HG02642 (cell line): ENCODE measurements at regions not wholly inside any gene's neighbourhood (a gene's known extent, or its start where the extent isn't known, plus 50 kb on each side); places are given as distances from the start of the nearest gene placed in this dataset.

Experiments used
- ATAC-seq: cut with Tn5 transposase; IDR thresholded peaks from one replicate; pipeline ENCODE4 v1.9.1; 2021; ENCODE audit warnings: mild to moderate bottlenecking; ENCODE audit not compliant: unreplicated experiment, poor library complexity

DNA sequence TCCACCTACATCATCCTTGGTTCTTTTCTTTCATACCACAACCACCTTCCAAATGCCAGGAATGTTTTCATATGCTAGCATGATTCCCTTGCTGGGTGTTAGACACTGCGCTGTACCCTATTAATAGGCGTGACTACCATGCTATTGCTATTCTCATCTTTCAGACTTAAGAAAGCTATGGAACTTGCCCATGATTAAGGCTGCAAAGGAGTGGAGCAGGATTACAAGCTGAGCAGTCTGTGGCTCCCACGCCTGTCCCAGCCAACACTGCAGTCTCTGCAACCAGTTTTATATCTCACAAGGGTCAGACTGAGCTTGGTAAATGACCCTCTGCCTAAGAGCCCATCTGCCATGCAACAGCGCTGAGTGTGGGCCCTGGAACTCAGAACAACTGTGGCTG is 285.7 kb upstream of the POU3F3 start:
- no peak for ATAC-seq

GRCh38 chr2:104570259-104570658 is 283.7 kb upstream of the POU3F3 start:
- no peak for ATAC-seq

GRCh38 chr2:104572834-104573233 is 281.1 kb upstream of the POU3F3 start:
- no peak for ATAC-seq

- no peak for ATAC-seq
Observed at GRCh38 chr2:104574367-104574766, 279.5 kb upstream of the POU3F3 start.

GRCh38 chr2:104577143-104577542 is 276.8 kb upstream of the POU3F3 start:
- no peak for ATAC-seq

DNA sequence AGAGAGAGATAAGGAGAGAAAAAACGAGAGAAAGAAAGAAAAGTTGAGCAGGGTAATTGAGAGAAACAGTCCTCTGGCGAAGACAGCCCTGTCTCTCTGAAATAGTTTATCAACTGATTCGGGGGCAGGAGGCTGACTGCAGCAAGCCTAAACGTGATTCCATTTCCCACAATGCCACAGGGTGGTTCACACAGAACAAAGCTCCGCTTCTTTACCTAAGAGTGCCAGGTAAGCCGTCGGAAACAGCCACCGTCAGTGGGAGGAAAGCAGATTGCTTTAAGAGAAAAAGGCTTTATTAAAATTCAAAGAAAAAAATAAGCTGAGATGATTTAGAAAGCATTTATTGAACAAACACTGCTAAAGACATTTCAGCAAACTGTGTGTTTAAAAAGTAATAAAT is 271.4 kb upstream of the POU3F3 start:
- ATAC-seq = no peak

GRCh38 chr2:104583811-104584210 is 270.1 kb upstream of the POU3F3 start:
- ATAC-seq = no peak

DNA sequence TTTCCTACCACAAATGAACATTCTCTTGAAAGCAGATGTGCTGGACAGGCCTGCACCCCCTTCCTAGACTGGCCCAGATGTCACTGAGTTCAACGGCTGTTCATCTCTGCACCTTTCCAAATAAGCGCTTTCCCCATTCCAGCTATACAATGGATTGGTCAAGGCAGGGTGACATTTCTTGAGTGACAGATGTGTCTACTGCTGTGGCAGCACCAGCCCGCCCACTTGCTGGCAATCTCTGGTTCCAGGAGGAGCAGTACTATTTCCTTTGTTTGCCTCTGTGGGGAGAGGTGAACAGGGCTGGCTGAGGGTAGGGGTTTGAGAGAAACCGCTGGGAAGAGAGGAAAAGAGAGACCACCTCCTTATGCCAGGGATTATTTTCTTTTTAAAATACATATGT is 269.5 kb upstream of the POU3F3 start:
- ATAC-seq = no peak

DNA sequence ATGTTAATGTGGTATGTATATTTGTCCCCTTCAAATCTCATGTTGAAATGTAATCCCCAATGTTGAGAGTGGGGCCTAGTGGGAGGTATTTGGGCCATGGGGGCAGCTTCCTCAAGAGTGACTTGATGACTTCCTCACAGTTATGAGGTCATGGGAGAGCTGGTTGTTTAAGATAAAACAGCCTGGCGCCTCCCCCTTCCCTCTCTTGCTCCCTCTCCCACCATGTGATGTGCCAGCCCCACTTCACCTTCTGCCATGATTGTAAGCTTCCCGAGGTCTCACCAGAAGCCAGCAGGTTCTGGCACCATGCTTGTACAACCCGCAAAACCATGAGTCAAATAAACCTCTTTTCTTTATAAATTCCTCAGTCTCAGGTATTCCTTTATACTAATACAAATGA is 258.3 kb upstream of the POU3F3 start:
- ATAC-seq = no peak

DNA sequence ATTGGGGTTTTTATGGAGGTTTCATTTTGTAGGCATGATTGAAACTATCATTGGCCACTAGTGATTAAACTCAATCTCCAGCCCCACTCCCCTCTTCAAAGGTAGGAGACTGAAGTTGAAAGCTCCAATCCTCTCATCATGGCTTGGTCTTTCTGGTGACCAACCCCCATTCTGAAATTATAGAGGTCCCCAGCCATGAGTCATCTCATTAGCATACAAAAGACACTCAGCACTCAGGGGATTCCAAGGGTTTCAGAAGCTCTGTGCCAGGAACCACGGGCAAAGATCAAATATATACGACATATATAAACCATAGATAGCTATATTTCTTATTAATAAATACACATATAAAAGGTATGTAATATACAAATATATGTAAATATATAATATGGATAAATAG is 256.0 kb upstream of the POU3F3 start:
- no peak for ATAC-seq

DNA sequence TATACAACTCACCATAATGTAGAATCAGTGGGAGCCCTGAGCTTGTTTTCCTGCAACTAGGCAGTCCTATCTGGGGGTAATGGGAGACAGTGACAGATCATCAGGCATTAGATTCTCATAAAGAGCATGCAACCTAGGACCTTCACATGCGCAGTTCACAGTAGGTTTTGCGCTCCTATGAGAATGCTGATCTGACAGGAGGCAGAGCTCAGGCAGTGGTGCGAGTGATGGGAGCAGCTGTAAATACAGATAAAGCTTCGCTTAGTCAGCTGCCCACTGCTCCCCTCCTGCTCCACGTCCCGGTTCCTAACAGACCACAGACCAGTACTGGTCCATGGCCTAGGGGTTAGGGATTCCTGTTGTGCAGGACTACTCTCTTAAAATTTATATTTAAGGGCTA is 255.3 kb upstream of the POU3F3 start:
- ATAC-seq = no peak

DNA sequence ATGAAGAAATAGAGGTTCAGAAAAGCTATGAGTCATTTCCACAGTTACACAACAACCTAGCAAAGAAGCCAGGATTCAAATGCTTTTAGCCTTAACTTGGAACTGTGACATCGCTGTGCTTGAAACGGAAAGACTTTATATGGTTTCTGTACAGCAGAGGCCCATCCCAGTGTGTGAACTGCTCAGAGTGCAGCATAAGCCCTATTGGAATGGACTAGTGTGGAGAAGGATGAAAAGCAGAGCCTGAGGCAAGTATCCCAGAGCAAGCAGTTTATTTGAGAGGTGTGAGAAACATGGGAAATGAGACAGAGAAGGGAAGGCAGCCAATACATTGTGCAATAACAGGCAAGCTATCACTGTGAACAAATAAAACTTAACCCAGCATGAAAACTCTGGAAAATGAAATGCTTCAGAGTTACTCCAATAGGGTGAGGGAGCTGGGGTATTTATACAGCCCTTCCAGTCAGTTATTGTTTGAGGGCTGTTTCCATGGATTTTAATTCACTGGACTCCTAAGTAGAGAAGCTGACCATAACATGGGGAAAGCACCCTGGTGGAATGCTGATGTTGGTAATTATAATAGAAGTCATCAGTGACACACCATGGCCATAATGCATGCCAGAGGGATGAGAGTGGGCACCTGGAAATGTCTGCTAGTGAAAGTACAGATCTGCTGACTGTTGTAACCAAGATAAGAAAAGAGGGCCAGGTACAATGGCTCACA is 254.0 kb upstream of the POU3F3 start:
- ATAC-seq = no peak

GRCh38 chr2:104606056-104606455 is 247.9 kb upstream of the POU3F3 start:
- no peak for ATAC-seq

GRCh38 chr2:104616856-104617255 is 237.1 kb upstream of the POU3F3 start:
- no peak for ATAC-seq

DNA sequence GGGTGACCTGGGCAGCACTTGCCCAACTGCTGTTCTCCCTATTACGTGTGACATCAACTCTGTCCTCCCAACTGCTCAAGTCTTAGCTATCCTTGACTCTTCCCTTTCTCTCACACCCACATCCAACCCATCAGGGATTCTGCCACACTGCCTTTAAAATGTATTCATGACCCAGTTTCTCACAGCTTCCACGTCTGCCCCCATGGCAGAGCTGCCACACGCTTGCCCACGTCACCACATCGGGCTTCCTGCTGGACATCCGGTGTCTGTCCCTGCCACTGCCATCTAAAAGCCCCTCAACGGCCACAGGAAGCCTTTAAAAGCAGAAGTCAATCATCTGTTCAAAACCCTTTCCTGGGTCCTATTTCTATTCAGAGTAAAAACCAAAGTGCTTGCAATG is 233.1 kb upstream of the POU3F3 start:
- ATAC-seq = no peak

DNA sequence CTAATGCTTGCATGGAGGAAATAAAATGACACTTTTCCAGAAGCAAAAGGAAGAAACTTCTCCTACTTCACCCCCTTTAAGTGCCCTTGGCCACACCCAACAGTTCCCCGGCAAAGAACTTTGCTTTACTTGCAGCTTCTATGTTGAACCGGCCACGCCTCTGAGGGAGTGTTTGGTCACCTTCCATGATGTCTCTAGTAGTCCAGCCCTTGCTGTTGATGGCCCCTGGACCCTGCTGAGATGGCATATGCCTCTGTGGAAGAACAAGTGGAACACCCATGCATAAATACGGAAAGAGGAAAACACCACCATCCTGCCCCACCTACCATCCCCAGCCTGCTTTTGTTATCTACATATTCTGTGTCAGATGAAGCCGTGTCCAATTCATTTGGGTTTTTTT is 218.3 kb upstream of the POU3F3 start:
- no peak for ATAC-seq

DNA sequence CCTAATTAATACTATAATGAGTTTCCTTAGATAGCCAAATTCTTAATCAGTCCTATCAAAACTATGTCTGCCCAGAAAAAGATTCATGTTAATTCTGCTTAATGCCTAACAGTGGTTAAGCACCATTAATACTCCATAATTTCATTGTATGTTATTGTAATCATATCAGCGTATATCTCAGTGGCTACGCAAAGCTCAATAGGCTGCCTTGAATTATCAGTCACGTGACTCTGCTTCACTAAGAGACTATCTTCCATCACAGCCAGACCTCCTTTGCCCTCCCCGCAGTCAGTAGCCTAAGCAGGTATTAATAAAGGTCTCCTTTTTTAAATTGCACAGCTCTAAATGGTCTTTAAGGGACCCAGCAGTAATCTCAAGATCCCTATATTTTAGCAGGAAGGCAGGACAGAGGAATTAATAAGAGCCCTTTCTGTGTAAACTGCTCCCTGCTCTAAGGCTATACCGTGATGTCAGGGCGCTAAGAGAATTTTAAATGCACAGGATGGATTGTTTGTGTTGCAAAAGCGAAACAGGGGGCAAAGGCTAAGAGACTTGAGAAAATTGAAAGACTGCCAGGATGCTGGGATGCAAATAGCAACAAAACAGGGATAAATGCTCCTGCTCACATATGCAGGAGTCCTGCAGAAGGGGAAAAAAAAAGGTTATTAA is 215.6 kb upstream of the POU3F3 start:
- ATAC-seq = no peak

DNA sequence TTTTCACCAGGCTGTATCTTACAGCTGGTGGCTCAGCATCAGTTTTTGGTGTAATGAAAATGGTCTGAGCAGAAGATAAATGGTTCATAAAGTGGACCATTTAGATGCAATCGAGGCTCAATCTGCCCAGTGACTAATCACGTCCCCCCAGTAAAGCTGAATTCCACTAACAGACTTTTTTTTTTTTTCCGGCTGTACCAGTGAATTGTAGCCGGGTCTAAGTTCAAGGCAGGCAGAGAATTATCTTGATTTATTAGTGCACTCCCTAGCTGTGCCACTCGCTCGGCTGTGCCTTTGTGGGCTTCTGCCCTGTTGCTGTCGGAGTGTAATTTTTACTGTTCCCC is 215.1 kb upstream of the POU3F3 start:
- no peak for ATAC-seq

DNA sequence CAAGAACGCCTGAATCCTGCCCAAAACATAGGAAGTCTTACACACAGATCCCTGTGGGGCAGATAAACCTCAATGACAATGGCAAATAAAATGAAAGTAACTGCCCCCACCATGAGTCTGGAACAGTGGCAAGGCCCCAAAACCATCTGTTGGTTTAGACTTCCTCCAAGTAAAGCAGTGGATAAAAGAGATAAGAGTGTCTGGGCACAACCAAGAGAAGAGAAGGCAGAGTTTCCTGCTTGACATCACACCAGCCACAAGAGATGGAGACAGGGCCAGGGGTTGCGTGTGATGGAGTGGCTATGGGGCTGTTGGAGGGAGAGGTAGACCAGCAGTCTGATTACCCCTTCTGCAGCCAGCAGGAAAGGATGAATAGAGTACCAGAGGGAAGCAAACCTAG is 212.1 kb upstream of the POU3F3 start:
- no peak for ATAC-seq

DNA sequence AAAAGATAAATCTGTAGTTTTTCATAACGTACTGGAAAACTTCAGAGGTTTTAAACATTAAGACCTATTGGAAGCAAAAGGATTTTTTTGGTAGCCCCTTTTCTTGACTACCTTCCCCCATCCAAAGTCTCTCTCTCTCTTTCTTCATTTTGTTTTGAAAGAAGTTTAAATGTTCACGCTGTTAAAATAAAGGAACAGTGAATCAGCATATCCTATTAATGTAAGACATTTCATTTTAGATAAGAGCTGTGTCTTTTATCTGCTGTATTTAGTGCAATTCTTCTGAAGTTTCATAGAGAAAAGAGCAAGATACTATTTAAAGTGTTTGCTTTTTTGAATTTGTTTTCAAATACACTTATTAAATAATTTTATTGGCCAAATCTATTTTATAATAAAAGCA is 205.5 kb upstream of the POU3F3 start:
- ATAC-seq = no peak

GRCh38 chr2:104649866-104650265 is 204.0 kb upstream of the POU3F3 start:
- ATAC-seq = no peak

DNA sequence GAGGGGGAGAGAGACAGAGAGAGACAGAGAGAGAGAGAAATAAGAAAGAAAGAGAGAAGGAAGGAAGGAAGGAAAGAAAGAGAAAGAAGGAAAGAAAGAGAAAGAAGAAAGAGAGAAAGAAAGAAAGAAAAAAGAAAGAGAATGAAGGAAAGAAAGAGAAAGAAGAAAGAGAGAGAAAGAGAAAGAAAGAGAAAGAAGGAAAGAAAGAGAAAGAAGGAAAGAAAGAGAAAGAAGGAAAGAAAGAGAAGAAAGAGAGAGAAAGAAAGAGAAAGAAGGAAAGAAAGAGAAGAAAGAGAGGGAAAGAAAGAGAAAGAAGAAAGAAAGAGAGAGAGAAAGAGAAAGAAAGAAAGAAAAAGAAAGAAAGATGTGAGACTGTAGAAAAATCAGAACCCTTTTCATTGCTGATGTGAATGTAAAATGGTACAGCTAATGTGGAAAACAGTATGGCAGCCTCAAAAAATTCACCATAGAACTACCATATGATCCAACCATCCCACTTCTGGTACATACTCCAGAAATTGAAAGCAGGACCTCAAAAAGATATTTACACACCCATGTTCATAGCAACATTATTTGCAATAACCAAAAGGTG is 203.4 kb upstream of the POU3F3 start:
- ATAC-seq = no peak
